Mucosa of rectum (tissue), 2 donors: ENCODE measurements at regions not wholly inside any gene's neighbourhood (a gene's known extent, or its start where the extent isn't known, plus 50 kb on each side); places are given as distances from the start of the nearest gene placed in this dataset.

Source experiments
- H3K27ac ChIP-seq, 2 donors: one replicate each; pipeline ENCODE4 v1.7.0; 2013; ENCODE audit warnings: inconsistent platforms in 2 of 2, low read depth in 2 of 2, low read length in 2 of 2
- H3K27me3 ChIP-seq, 2 donors: one replicate each; pipeline ENCODE4 v1.7.0; 2013; ENCODE audit warnings: low read length in 2 of 2; ENCODE audit not compliant: control insufficient read depth in 2 of 2, insufficient read depth in 2 of 2
- H3K36me3 ChIP-seq, 2 donors: one replicate each; pipeline ENCODE4 v1.7.0; 2013; ENCODE audit warnings: low read length in 2 of 2; ENCODE audit not compliant: control insufficient read depth in 2 of 2, insufficient read depth in 2 of 2
- H3K4me1 ChIP-seq, 2 donors: one replicate each; pipeline ENCODE4 v1.7.0; 2013; ENCODE audit warnings: low read length in 2 of 2, mild to moderate bottlenecking in 1 of 2; ENCODE audit not compliant: control insufficient read depth in 2 of 2, insufficient read depth in 2 of 2
- H3K4me3 ChIP-seq, 2 donors: one replicate each; pipeline ENCODE4 v1.7.0; 2013; ENCODE audit warnings: low read length in 2 of 2
- H3K9ac ChIP-seq, 2 donors: one replicate each; pipeline ENCODE4 v1.7.0; 2013; ENCODE audit warnings: low read length in 2 of 2, low read depth in 1 of 2, mild to moderate bottlenecking in 1 of 2
- H3K9me3 ChIP-seq, 2 donors: one replicate each; pipeline ENCODE4 v1.7.0; 2013; ENCODE audit warnings: low read length in 2 of 2; ENCODE audit not compliant: control insufficient read depth in 2 of 2
- donor health status: healthy.
- donor health status: Normal muscosa, but diverticular disease.

DNA sequence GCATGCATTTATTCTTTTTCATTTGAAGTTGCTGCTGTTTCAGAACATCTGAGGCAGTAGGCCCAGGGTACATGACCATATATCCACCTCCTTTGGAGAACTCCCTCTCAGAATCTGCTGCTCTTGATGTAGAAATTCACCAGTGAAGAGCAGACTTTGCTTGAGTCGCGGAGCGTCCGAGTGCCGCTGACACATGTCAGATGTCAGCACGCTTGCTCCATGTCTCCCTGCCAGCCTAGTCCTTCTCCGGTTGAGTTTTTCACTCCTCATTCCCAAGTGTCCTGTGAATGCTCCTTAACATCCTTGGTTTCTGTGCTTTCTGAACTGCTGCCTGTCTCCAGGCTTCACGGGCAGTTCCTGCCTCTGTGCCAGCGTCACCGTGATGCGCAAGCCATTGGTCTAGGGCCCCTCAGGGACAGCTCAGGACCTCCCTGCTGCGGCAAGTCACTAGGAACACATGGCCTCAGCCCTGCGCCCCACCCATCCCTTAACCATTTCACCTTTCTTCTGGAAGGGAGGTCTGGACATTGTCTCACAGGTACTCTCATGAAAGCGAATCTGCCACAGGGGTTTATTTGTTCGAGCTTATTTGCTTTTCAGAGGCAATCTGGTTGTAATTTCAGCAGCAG is 93.1 kb upstream of the RBPJ start:
- no peaks in the 10 kb centered on the region for H3K36me3 ChIP-seq
- H3K27ac ChIP-seq = no peak overlapping the region
- H3K4me3 ChIP-seq = no peak overlapping the region
- no peaks in the 10 kb centered on the region for H3K9me3 ChIP-seq
- H3K4me1 ChIP-seq = no peaks in the 10 kb centered on the region
- H3K27me3 ChIP-seq = no peaks in the 10 kb centered on the region
- H3K9ac ChIP-seq = no peak overlapping the region

DNA sequence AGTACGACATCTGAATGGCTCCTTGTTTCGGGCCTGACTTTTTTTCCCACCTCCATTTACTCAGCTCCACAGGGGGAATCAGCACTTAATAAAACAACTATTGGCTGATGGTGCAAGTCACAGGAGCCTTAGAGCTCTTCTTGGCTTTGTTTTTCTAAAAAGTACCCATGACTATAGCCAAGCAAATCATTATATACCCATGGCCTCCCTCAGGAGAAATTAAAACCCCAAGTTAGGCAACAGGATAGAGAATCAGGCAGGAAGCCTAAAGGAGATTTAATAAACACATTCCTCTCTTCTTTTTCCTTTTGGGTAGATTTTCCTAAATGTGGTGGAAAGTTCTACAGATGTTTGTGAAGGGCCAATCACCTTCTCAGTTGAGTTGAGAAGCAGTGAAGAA is 91.9 kb upstream of the RBPJ start:
- Histone ChIP-seq H3K9ac (no peak overlapping the region), H3K9me3 (no peaks in the 10 kb centered on the region), H3K4me3 (no peak overlapping the region), H3K27me3 (no peaks in the 10 kb centered on the region), H3K36me3 (no peaks in the 10 kb centered on the region), H3K27ac (no peak overlapping the region), H3K4me1 (no peaks in the 10 kb centered on the region)

DNA sequence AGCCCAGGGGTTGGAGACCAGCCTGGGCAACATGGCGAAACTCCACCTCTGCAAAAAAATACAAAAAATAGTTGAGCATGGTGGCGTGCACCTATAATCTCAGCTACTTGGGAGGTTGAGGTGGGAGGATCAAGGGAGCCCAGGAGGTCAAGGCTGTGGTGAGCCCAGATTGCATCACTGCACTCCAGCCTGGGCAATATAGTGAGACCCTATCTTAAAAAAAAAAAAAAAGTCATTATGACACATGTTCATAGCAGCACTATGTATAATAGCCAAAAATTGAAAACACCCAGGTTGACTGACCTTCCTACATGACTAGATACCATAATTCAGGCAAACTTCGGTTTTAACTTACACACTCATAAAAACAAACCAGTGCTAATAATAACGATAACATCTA is 90.8 kb upstream of the RBPJ start:
- no peak overlapping the region for H3K9ac ChIP-seq
- no peak overlapping the region for H3K4me3 ChIP-seq
- no peaks in the 10 kb centered on the region for H3K9me3 ChIP-seq
- H3K36me3 ChIP-seq = no peaks in the 10 kb centered on the region
- H3K4me1 ChIP-seq = no peaks in the 10 kb centered on the region
- no peaks in the 10 kb centered on the region for H3K27me3 ChIP-seq
- H3K27ac ChIP-seq = no peak overlapping the region

DNA sequence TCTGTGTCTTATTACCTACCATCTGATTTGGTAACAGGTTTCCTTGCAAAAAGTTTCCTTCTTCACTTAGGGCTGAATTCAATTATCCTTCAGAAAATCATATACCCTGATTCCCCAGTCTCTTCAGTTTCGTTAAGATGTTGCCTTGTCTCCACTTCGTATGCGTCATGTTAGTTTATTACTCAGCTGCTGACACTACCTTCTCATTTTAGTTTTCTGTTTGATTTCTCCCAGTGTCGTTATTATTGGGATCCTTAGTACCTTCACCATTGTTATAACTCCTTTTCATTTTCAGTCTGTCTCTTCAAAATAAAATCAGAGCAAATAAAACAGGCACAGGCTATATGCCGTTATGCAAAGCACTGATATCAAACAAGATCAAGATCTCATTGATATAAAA is 87.5 kb upstream of the RBPJ start:
- Histone ChIP-seq H3K9me3 (no peaks in the 10 kb centered on the region), H3K9ac (no peak overlapping the region), H3K4me3 (no peak overlapping the region), H3K27ac (no peak overlapping the region), H3K36me3 (no peaks in the 10 kb centered on the region), H3K4me1 (peaks cover 2 to 4% of the 10 kb centered on the region in 2 donors), H3K27me3 (no peaks in the 10 kb centered on the region)

DNA sequence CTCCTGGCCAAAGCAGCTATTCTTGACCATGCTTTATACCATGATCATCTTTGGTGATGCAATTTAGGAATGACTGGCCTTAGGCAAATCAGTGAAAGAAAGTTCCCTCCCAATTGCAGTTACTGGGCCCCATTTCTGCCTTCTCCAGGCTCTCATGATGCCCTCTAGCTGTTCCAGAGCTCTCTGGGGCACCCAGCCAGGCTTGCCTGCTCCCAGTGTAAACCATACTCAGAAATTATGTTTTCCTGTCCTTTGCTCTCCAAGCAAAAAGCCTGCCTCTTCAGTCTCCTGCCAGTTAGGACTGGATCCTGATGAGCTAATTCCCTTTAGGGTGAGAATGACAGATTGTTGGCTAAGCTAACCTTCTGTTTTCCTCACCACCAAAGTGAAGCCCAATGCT is 85.3 kb upstream of the RBPJ start:
- H3K9ac ChIP-seq = no peak overlapping the region
- no peak overlapping the region for H3K4me3 ChIP-seq
- H3K27ac ChIP-seq = no peak overlapping the region
- H3K9me3 ChIP-seq = no peaks in the 10 kb centered on the region
- no peaks in the 10 kb centered on the region for H3K27me3 ChIP-seq
- H3K4me1 ChIP-seq = peaks cover 10 to 19% of the 10 kb centered on the region in 2 donors
- no peaks in the 10 kb centered on the region for H3K36me3 ChIP-seq

DNA sequence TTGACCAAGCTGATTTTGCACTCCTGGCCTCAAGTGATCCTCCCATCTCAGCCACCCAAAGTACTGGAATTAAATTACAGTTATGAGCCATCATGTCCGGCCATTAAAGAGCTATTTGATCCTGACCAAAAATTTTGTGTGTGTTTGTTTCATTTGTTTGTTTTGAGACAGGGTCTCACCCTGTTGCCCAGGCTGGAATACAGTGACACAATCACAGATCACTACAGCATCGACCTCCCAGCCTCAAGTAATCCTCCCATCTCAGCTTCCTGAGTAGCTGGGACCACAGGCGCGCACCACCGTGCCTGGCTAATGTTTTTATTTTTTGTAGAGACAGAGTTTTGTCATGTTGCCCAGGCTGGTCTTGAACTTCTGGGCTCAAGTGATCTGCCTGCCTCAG is 82.9 kb upstream of the RBPJ start:
- peaks cover 10 to 19% of the 10 kb centered on the region in 2 donors for H3K4me1 ChIP-seq
- peak overlapping the region; percentile 43 to 79 for H3K27ac ChIP-seq

DNA sequence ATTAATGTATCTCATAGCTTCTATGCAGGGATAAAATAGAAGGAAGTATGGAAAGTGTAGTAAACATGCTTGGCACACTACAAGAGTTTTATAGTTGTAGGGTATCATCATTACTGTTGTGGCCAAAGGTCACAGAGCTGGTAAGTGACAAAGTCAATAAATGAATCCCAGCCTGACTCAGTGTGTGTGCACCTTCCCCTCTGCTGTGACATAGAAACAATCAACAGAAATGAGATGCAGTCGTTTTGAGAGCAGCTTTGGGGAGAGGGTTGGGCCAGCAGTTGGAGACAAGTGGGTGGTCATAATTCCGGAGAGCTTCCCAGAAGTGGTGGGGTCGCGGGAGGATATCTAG is 82.4 kb upstream of the RBPJ start:
- H3K27ac ChIP-seq = peak overlapping the region; percentile 72 to 79

More for the DNA sequence above, 82.9 kb upstream of the RBPJ start:
- Histone ChIP-seq H3K27me3 (no peaks in the 10 kb centered on the region), H3K4me3 (no peak overlapping the region), H3K9me3 (no peaks in the 10 kb centered on the region), H3K9ac (no peak overlapping the region), H3K36me3 (no peaks in the 10 kb centered on the region)

DNA sequence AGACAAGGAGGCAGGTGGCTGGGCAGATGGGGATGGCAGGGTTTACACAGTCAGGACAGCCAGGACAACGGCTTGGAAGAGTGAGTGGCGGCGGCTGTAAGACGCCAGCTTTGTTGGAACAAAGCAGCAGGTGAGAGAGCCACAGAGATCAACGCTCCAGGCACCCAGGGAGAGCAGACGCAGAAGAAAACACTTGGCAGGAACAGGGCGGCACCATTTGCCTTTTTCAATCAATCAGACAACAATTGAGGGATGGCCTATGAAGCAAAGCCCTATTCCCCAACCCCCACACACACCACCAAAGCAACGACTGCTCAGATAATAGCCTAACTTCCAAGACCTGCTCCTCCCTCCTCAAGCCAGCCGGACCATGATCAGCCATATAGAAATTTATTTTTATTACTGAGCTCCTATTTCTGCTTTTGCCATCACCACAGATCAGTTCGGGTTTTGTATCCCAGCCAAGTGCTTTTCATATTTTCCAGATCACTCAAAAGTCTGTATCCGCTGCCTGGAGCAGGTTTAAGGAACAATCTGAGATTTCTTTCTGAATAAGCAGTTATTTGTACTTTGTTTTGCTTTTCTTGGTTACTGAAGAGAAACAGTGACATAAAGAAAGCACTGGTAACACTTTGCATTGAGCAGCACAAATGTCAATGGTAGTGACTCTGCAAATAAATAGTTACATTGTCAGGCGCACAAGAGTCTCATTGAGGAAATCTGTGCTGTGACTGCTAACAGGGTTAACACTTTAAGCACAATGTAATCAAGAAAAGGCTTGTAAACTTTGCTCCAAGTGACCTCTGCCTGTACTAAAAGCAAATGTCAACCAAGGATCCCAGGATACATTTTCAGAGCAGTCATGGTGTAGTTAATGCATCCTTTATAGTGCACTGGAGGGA is 81.8 kb upstream of the RBPJ start:
- Histone ChIP-seq H3K9ac (peak overlapping the region; percentile 1 to 44), H3K36me3 (no peaks in the 10 kb centered on the region), H3K9me3 (no peaks in the 10 kb centered on the region), H3K27me3 (no peaks in the 10 kb centered on the region), H3K4me3 (peak overlapping the region; percentile 37 to 57), H3K27ac (peak overlapping the region; percentile 72 to 79), H3K4me1 (peaks cover 10 to 19% of the 10 kb centered on the region in 2 donors)

More for the DNA sequence above, 82.4 kb upstream of the RBPJ start:
- peaks cover 10 to 19% of the 10 kb centered on the region in 2 donors for H3K4me1 ChIP-seq
- H3K27me3 ChIP-seq = no peaks in the 10 kb centered on the region
- peak overlapping the region; percentile 1 to 44 for H3K9ac ChIP-seq
- peak overlapping the region; percentile 37 to 57 for H3K4me3 ChIP-seq
- no peaks in the 10 kb centered on the region for H3K36me3 ChIP-seq
- no peaks in the 10 kb centered on the region for H3K9me3 ChIP-seq

DNA sequence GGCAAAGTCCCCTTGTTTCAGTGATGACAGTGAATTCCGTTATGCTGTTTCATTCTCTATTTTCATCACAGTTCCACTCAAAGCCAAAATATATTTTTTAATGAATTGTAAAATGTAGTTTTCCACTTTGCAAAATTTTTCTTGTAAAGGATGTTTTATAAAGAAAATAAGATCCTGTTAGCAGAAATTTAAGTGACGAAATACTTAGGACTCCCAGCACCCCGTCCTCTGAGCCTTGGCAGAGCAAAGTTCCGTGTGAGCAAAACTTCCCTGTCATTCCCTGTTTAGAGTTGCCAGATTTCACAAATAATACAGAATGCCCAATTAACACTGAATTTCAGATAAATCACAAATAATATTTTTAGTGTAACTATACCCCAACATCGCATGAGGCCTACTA is 81.0 kb upstream of the RBPJ start:
- Histone ChIP-seq H3K27me3 (no peaks in the 10 kb centered on the region), H3K9me3 (no peaks in the 10 kb centered on the region), H3K4me3 (no peak overlapping the region), H3K4me1 (peaks cover 10 to 19% of the 10 kb centered on the region in 2 donors), H3K27ac (peak overlapping the region; percentile 72 to 79), H3K36me3 (no peaks in the 10 kb centered on the region), H3K9ac (no peak overlapping the region)

DNA sequence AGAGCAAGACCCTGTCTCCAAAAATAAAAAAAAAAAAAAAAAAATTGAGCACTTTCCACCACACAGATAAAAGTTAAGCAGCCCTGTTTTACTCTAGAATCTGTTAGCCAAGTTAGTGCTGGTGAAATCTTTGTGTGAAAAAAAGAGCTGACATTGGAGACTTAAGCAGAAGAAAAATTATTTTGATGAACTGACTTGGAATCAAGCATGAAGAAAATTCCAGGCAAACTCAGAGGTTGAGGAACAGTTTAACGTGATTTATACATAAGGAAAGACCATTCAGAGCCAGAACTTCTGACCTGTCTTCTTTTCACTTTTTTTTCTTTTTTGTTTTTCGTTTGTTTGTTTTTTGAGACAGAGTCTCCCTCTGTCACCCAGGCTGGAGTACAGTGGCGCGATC is 79.6 kb upstream of the RBPJ start:
- Histone ChIP-seq H3K27ac (no peak overlapping the region), H3K4me1 (peaks cover 10 to 19% of the 10 kb centered on the region in 2 donors), H3K4me3 (no peak overlapping the region), H3K36me3 (no peaks in the 10 kb centered on the region), H3K27me3 (no peaks in the 10 kb centered on the region), H3K9me3 (no peaks in the 10 kb centered on the region), H3K9ac (no peak overlapping the region)
